Endodermal cell (in vitro differentiated cells): ENCODE measurements at regions not wholly inside any gene's neighbourhood (a gene's known extent, or its start where the extent isn't known, plus 50 kb on each side); places are given as distances from the start of the nearest gene placed in this dataset.

Experiments used
- DNase-seq: peaks from one replicate; pipeline ENCODE4 v3.0.0-alpha.2; 2017
- H3K27ac ChIP-seq: 2 replicates; pipeline ENCODE4 v1.5.1; 2013; ENCODE audit warnings: mild to moderate bottlenecking, low read depth, low read length, moderate library complexity
- H3K27me3 ChIP-seq: 2 replicates; pipeline ENCODE4 v1.6.1; 2013; ENCODE audit warnings: mild to moderate bottlenecking, low read length, moderate library complexity; ENCODE audit not compliant: insufficient read depth, control insufficient read depth, poor library complexity, severe bottlenecking
- H3K36me3 ChIP-seq: 2 replicates; pipeline ENCODE4 v1.7.0; 2013; ENCODE audit warnings: mild to moderate bottlenecking, low read length, moderate library complexity; ENCODE audit not compliant: control insufficient read depth, insufficient read depth
- H3K4me1 ChIP-seq: one replicate; pipeline ENCODE4 v1.7.0; 2013; ENCODE audit warnings: low read length; ENCODE audit not compliant: control insufficient read depth, insufficient read depth
- H3K4me3 ChIP-seq: 2 replicates; pipeline ENCODE4 v1.5.1; 2013; ENCODE audit warnings: mild to moderate bottlenecking, low read length, moderate library complexity
- H3K9ac ChIP-seq: 2 replicates; pipeline ENCODE4 v1.6.1; 2013; ENCODE audit warnings: mild to moderate bottlenecking, low read length, moderate library complexity; ENCODE audit not compliant: poor library complexity, severe bottlenecking; ENCODE audit errors: extremely low read depth
- H3K9me3 ChIP-seq: 2 replicates; pipeline ENCODE4 v1.6.1; 2013; ENCODE audit warnings: mild to moderate bottlenecking, low read length, moderate library complexity; ENCODE audit not compliant: control insufficient read depth
- H3K27ac Mint-ChIP-seq: 2 replicates; pipeline ENCODE4 v1.8.0; 2020; ENCODE audit warnings: mixed read lengths
- H3K27me3 Mint-ChIP-seq: 2 replicates; pipeline ENCODE4 v1.8.0; 2021; ENCODE audit warnings: mild to moderate bottlenecking, mixed read lengths; ENCODE audit not compliant: insufficient read depth
- H3K36me3 Mint-ChIP-seq: 2 replicates; pipeline ENCODE4 v1.8.0; 2020; ENCODE audit warnings: low read depth, mixed read lengths
- H3K4me1 Mint-ChIP-seq: 2 replicates; pipeline ENCODE4 v1.8.0; 2020; ENCODE audit warnings: mixed read lengths
- H3K4me3 Mint-ChIP-seq: 2 replicates; pipeline ENCODE4 v1.8.0; 2020; ENCODE audit warnings: mild to moderate bottlenecking, moderate library complexity, mixed read lengths
- H3K9me3 Mint-ChIP-seq: 2 replicates; pipeline ENCODE4 v1.8.0; 2020; ENCODE audit warnings: mild to moderate bottlenecking, mixed read lengths
- CTCF ChIP-seq: fragments of 200-600 bp; sonication (generic); conservative IDR thresholded peaks from 2 replicates; pipeline ENCODE4 v1.5.0; 2021; ENCODE audit warnings: antibody characterized with exemption, mild to moderate bottlenecking
- WGBS, 2 experiments: methylation state at CpG; one replicate each; pipeline versions ENCODE4 v1.1.5 to v1.1.7; 2013; ENCODE audit warnings: missing lambda C conversion rate in 2 of 2, mixed read lengths in 1 of 2; ENCODE audit not compliant: insufficient coverage in 1 of 2, insufficient read length in 1 of 2; 5-methylcytosine and 5-hydroxymethylcytosine counted together

- peaks cover 12% of the 10 kb centered on the region for H3K4me1 Mint-ChIP-seq
- H3K9me3 Mint-ChIP-seq = no peaks in the 10 kb centered on the region
- no peak overlapping the region for H3K27ac Mint-ChIP-seq
- no peak overlapping the region for H3K4me3 ChIP-seq
- no peak for TF ChIP-seq CTCF
- H3K27ac ChIP-seq = no peak overlapping the region
- H3K4me3 Mint-ChIP-seq = no peak overlapping the region
- 92 to 94% methylated on average over 2 of the region's 2 CpGs for WGBS, 2 experiments
- no peaks in the 10 kb centered on the region for H3K27me3 ChIP-seq
- H3K27me3 Mint-ChIP-seq = no peaks in the 10 kb centered on the region
- peaks cover 7% of the 10 kb centered on the region for H3K9me3 ChIP-seq
- H3K9ac ChIP-seq = no peak overlapping the region
- no peaks in the 10 kb centered on the region for H3K4me1 ChIP-seq
- DNase-seq = no peak
- no peaks in the 10 kb centered on the region for H3K36me3 ChIP-seq
- H3K36me3 Mint-ChIP-seq = no peaks in the 10 kb centered on the region
Measured at GRCh38 chr3:162022911-162023310, 526.3 kb downstream of the OTOL1 start.

- no peak for TF ChIP-seq CTCF
- H3K4me3 ChIP-seq = no peak overlapping the region
- H3K4me1 ChIP-seq = no peaks in the 10 kb centered on the region
- Mint-ChIP-seq H3K36me3 (no peaks in the 10 kb centered on the region), H3K27ac (no peak overlapping the region), H3K9me3 (no peaks in the 10 kb centered on the region), H3K4me3 (no peak overlapping the region), H3K4me1 (peaks cover 2% of the 10 kb centered on the region), H3K27me3 (no peaks in the 10 kb centered on the region)
- H3K36me3 ChIP-seq = no peaks in the 10 kb centered on the region
- no peak for DNase-seq
- no peaks in the 10 kb centered on the region for H3K27me3 ChIP-seq
- 95 to 100% methylated on average over 2 to 3 of the region's 3 CpGs for WGBS, 2 experiments
- no peak overlapping the region for H3K27ac ChIP-seq
- no peak overlapping the region for H3K9ac ChIP-seq
- H3K9me3 ChIP-seq = no peaks in the 10 kb centered on the region
Measured at GRCh38 chr3:162029736-162030135, 533.1 kb downstream of the OTOL1 start.

- Histone ChIP-seq H3K4me3 (no peak overlapping the region), H3K36me3 (no peaks in the 10 kb centered on the region), H3K27me3 (no peaks in the 10 kb centered on the region), H3K27ac (no peak overlapping the region), H3K9ac (no peak overlapping the region), H3K4me1 (no peaks in the 10 kb centered on the region), H3K9me3 (no peaks in the 10 kb centered on the region)
- Mint-ChIP-seq H3K4me3 (no peak overlapping the region), H3K36me3 (no peaks in the 10 kb centered on the region), H3K9me3 (no peaks in the 10 kb centered on the region), H3K27ac (no peak overlapping the region), H3K4me1 (no peaks in the 10 kb centered on the region), H3K27me3 (no peaks in the 10 kb centered on the region)
- TF ChIP-seq CTCF = no peak
- WGBS, 2 experiments = 86 to 91% methylated on average over 1 to 2 of the region's 2 CpGs
- no peak for DNase-seq
Measured at GRCh38 chr3:162034368-162034767, 537.8 kb downstream of the OTOL1 start.
